ENCODE measurements at regions not wholly inside any gene's neighbourhood (a gene's known extent, or its start where the extent isn't known, plus 50 kb on each side); places are given as distances from the start of the nearest gene placed in this dataset.

- TF ChIP-seq AFF4 (CRISPR knock-in tag; IDR thresholded peaks at IDR 0.05) = no peak
- TF ChIP-seq KLF11 (CRISPR knock-in tag; IDR thresholded peaks at IDR 0.05) = no peak
- no peak for TF ChIP-seq TRIM22 (IDR thresholded peaks at IDR 0.05)
Measured at GRCh38 chr5:168239325-168239724, 52.1 kb upstream of the WWC1 start (continued).

Small RNA genes lying in the stretch of these regions (small RNA-seq; reads per million reads assigned to genes)
- gene AC026403.1 (ENCODE audit: insufficient read depth in 2 of 3, insufficient read length in 3 of 3, low read depth in 2 of 3, low replicate concordance in 1 of 3) (0 reads per million in 3 experiments), gene RF00561 (ENCODE audit: insufficient read depth in 2 of 3, insufficient read length in 3 of 3, low read depth in 2 of 3, low replicate concordance in 1 of 3) (0 reads per million in 3 experiments), gene RN7SKP60 (ENCODE audit: insufficient read depth in 2 of 3, insufficient read length in 3 of 3, low read depth in 2 of 3, low replicate concordance in 1 of 3) (0 reads per million in 3 experiments), gene RNU6-168P (ENCODE audit: insufficient read depth in 2 of 3, insufficient read length in 3 of 3, low read depth in 2 of 3, low replicate concordance in 1 of 3) (0 reads per million in 3 experiments), gene RNU6-209P (ENCODE audit: insufficient read depth in 2 of 3, insufficient read length in 3 of 3, low read depth in 2 of 3, low replicate concordance in 1 of 3) (0 reads per million in 3 experiments)
